Gastrocnemius medialis (tissue), 4 donors: ENCODE measurements at regions not wholly inside any gene's neighbourhood (a gene's known extent, or its start where the extent isn't known, plus 50 kb on each side); places are given as distances from the start of the nearest gene placed in this dataset.

ENCODE experiments used
- POLR2A ChIP-seq, 2 donors: fragments of 450-650 bp; IDR thresholded peaks; one replicate each; pipeline ENCODE4 v1.6.1; 2017; ENCODE audit warnings: antibody characterized with exemption in 2 of 2, mild to moderate bottlenecking in 2 of 2, moderate library complexity in 2 of 2
- TF ChIP-seq, protein P1 (sequence below), 5 experiments: fragments of 450-650 bp in 3 of 5; fragments of 200-600 bp in 2 of 5; sonication (generic) in 2 of 5; IDR thresholded peaks in 4 of 5; conservative IDR thresholded peaks in 1 of 5; 1 replicate in 4 of 5; 2 replicates in 1 of 5; pipeline ENCODE4 v1.5.1; 2016 to 2019; ENCODE audit warnings: antibody characterized with exemption in 5 of 5, mild to moderate bottlenecking in 3 of 5, moderate library complexity in 3 of 5

DNA sequence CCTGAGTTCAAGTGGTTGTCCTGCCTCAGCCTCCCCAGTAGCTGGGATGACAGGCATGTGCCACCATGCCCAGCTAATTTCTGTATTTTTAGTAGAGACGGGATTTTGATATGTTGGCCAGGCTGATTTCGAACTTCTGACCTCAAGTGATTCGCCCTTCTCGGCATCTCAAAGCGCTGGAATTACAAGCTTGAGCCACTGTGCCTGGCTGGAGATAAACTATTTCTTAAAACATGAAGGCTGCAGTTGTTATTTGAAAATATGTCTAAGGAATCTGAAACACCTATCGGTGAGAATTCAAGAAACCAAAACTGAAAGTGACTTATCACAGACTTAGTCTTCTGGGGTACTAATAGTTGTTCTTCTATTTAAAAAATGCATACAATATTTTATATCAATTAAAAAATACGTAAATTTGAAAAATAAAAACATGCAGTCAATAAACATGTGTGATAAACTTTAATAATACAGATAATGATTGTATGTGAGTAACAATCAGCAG lies 176.9 kb upstream of the PRSS58 start:
- TF ChIP-seq, protein P1, sequence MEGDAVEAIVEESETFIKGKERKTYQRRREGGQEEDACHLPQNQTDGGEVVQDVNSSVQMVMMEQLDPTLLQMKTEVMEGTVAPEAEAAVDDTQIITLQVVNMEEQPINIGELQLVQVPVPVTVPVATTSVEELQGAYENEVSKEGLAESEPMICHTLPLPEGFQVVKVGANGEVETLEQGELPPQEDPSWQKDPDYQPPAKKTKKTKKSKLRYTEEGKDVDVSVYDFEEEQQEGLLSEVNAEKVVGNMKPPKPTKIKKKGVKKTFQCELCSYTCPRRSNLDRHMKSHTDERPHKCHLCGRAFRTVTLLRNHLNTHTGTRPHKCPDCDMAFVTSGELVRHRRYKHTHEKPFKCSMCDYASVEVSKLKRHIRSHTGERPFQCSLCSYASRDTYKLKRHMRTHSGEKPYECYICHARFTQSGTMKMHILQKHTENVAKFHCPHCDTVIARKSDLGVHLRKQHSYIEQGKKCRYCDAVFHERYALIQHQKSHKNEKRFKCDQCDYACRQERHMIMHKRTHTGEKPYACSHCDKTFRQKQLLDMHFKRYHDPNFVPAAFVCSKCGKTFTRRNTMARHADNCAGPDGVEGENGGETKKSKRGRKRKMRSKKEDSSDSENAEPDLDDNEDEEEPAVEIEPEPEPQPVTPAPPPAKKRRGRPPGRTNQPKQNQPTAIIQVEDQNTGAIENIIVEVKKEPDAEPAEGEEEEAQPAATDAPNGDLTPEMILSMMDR (IDR thresholded peaks at IDR 0.05 in 4 of 5, conservative IDR thresholded peaks at IDR 0.05 in 1 of 5), result no peak
- no peak for TF ChIP-seq POLR2A (IDR thresholded peaks at IDR 0.05)
